Femur (tissue), 1 donor: ENCODE measurements at regions not wholly inside any gene's neighbourhood (a gene's known extent, or its start where the extent isn't known, plus 50 kb on each side); places are given as distances from the start of the nearest gene placed in this dataset.
"Not testable (repeated sequence)": the region's sequence is repeated elsewhere in the genome, so short reads cannot be mapped to it uniquely, and the experiment has no call there.

Experiments
- DNase-seq: peaks from one replicate; pipeline ENCODE4 v3.0.0-alpha.2; 2017

- DNase-seq: peak; percentile 62
These were observed 231.6 kb upstream of the MYLIP start for GRCh38 chr6:15897063-15897876.

DNA sequence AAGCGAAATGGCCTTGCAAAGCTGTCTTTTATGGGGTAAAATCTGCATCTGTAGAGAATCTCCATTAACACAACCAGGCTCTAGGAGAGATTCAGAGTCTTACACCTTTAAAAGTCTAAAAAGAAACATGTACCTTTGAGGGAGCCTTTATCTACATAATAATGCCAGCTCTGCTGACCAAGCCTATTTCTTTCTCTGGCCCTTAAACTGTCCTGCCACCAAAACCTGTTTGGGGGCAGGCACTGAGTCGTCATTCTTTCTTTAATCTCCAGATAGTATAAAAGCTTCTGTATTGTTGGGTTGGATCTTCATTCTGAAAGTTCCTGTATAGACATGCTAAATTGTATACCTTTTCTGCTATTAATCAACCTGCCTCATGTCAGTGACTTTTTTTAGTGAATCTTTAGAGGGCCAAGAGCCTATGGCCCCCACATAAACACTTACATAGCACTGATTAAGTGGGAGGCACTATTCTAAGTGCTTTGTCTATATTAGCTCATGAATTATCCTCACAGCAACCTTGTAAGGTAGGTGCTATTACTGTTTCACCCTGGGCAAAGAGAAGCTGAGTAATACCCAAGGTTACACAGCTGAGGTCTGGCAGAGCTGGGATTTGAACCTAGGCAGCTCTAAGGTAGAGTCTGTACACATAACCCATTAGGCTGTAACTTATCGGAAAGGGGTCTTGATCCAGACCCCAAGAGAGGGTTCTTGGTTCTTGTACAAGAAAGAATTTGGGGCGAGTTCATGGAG is 232.3 kb upstream of the DTNBP1 start:
- DNase-seq: no peak

DNA sequence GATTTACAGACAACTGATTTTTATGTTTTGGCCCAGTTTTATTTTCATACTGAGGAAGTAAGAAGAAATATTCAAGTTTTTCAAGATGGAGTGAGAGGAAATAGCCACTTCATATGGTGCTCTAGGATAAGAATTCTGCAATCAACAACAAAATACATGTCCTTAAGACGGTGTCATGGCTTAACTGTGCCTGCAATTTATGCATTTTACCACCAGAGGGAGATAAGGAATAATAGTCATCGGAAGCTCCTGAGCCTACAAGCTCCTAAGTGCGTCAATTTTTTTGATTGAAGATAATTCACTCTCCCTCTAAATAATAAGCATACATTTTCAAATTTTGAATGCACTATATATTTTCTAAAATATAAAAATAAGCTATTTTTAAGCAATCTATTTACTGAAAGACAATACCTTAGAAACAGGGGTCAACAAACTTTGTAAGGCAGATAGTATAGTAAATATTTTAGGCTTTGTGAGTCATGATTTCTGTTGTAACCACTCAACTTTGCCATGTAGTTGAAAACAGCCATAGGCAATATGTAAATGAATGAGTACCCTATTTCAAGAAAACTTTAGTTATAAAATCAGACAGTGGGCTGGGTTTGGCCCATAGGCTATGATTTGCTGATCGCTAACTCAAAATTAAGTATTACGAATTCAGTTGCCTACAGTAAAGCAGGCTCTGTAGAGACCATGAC is 230.9 kb upstream of the DTNBP1 start:
- no peak for DNase-seq

DNA sequence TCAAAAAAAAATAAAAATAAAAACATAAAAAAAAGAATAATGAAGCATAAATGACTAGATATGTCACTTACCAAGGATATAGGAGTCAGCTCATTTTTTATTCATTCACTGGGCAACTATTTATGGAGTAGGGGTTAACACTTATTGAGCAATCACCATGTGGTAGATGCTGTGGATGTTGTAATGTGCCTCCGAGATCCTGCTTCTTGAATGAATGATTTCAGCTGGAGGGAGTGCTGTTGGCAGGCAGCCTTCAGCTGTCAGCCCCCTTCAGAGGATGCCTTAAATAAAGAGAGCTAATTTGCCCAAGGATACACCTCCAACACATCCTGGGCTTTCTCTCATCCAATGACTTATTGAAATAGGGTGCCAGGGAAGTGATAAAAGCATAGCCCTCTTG is 229.5 kb upstream of the DTNBP1 start:
- DNase-seq: no peak

- no peak for DNase-seq
These were observed 226.3 kb upstream of the DTNBP1 start for GRCh38 chr6:15888798-15889772.

GRCh38 chr6:15887491-15888461 is 224.9 kb upstream of the DTNBP1 start:
- DNase-seq: no peak

DNA sequence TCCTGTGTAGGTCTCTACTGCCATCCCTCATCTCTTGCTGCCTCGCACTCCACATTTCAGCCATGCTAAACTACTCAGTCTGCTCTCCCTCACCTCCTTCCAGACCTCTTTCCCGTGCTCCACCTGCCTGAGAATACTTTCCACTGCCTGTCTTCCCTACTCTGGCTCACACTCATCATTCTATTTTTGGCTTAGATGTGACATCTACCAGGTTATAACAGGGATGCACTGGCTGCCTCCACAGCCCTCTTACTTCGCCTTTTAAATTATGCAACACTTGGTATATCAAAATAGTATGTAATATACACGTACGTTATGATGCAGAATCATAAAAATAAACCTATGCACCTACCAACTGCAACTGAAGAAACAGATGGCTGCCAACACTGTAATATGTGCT is 222.8 kb upstream of the DTNBP1 start:
- DNase-seq: no peak

DNA sequence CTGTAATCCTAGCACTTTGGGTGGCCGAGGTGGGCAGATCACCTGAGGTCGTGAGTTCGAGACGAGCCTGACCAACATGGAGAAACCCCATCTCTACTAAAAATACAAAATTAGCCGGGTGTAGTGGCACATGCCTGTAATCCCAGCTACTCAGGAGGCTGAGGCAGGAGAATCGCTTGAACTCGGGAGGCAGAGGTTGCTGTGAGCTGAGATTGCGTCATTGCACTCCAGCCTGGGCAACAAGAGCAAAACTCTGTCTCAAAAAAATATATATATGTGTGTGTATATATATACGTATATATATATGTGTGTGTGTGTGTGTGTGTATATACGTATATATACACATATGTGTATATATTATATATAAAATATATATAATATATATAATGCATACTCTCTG is 220.8 kb upstream of the DTNBP1 start:
- DNase-seq: not testable (repeated sequence)

- DNase-seq: peak; percentile 40
These were observed 220.1 kb upstream of the DTNBP1 start for GRCh38 chr6:15882915-15883314.

DNA sequence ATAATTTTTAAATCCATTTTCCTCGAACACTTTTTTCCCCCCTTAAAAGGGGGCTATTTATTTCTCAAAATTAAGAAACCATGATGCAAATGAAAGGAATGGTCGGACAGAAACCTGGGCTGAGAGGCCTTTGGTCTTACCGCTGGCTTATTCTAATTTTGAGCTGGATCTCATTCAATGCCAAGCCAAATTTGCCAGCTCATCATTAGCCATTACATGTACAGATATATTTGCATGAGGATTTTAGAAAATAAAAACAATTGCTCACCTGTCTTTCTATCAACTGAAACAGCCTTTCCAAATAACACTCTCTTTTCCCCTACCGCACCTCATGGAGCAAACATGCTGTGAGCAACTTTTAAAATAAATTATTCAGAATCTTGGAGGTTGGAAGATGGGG is 219.5 kb upstream of the DTNBP1 start:
- DNase-seq: no peak

- DNase-seq: no peak
These were observed 218.3 kb upstream of the DTNBP1 start for GRCh38 chr6:15881150-15881549.

DNA sequence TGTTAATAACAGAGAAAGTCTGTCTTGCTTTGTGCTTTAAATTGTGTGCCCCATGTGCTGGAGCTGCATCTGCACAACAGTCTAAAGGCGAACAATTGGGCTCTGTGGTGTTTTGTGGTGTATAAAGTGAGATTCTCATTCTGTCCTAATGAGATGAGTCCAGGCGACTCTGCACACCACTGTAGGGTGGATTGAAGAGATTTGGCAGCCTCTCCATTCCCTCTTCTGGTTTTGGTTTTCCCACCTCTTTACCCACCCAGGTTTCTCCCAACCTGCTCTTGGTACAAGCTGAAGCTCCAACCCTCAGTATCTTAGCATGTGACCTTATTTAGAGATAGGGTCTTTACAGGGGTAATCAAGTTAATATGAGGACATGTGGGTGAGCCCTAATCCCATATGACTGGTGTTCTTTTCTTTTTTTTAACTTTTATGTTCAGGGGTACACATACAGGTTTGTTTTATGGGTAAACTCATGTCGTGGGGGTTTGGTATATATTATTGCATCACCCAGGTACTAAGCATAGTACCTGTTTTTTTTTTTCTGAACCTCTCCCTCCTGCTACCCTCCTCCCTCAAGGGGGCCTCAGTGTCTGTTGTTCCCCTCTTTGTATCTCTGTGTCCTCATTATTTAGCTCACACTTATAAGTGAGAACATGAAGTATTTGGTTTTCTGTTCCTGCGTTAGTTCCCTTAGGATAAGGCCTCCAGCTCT is 217.6 kb upstream of the DTNBP1 start:
- no peak for DNase-seq

GRCh38 chr6:15879371-15880261 is 216.8 kb upstream of the DTNBP1 start:
- peak; percentile 73 for DNase-seq

DNA sequence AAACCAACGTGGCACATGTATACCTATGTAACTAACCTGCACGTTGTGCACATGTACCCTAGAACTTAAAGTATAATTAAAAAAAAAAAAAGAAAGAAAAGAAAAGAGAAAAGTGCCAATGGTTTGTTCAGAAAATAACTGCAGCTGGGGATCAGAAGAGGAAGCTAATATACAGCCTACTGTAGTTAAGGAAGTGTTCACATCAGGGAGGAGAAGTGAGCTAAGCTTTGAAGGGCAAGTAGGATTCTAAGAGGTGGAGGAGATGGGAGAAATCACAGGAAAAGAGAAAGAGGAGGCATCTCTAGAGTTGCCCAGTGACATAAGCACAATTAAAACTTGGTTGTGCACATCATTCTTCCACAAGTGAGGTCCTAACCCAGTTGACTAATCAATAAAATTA is 214.4 kb upstream of the DTNBP1 start:
- DNase-seq: no peak

- no peak for DNase-seq
These were observed 213.6 kb upstream of the DTNBP1 start for GRCh38 chr6:15876406-15876805.

GRCh38 chr6:15875797-15876196 is 213.0 kb upstream of the DTNBP1 start:
- DNase-seq: no peak

DNA sequence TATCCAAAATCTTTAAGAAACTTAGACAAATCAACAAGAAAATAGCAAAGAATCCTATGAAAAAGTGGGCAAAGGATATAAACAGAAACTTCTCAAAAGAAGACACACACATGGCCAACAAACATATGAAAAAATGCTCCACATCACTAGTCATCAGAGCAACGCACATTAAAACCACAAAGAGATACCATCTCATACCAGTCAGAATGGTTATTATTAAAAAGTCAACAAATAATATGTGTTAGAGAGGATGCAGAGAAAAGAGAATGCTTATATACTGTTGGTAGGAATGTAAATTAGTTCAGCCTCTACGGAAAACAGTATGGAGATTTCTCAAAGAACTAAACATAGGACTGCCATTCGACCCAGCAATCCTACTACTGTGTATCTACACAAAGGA is 212.0 kb upstream of the DTNBP1 start:
- DNase-seq: no peak

DNA sequence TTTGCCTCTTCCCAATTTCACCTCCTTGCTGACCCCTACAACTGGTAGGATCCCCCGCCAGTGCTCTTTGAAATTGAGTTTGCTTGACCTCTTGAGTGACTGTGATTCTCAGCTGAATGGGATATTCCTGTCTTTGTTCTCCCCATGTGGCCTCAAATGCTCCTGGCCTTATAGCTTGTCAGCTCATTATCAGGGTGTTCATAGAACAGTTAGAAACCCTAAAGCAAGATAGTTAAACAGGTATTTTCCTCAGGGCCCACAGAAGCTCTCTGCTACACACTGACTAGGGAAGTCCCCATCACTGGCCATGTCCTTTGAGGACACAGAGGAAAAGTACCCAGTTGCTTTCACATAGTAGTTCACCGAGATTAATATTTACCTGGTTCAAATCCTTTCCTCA is 211.5 kb upstream of the DTNBP1 start:
- DNase-seq: no peak
